CD4-positive, alpha-beta T cell (primary cell): ENCODE measurements at regions not wholly inside any gene's neighbourhood (a gene's known extent, or its start where the extent isn't known, plus 50 kb on each side); places are given as distances from the start of the nearest gene placed in this dataset.

Source experiments
- ATAC-seq: fragments of 200-7000 bp; cut with Tn5 transposase; one replicate; pipeline ENCODE4 v1.10.0; 2022; ENCODE audit warnings: mild to moderate bottlenecking; ENCODE audit not compliant: poor library complexity
- CTCF ChIA-PET: fragments of 350-600 bp; sonication (Branson Sonifier 250); formaldehyde crosslinking; loops from one replicate; lab custom pipeline; 2021; ENCODE audit warnings: antibody characterized with exemption, inconsistent platforms; lab: Charles Lee
- POLR2A ChIA-PET: fragments of 350-600 bp; sonication (Branson Sonifier 250); formaldehyde crosslinking; loops from one replicate; lab custom pipeline; 2021; ENCODE audit warnings: antibody characterized with exemption, inconsistent platforms; lab: Charles Lee
- DNase-seq, 14 experiments: peaks; one replicate each; pipeline ENCODE4 v3.0.0-alpha.2; 2013 to 2020; ENCODE audit warnings: mixed read lengths in 2 of 14
- H3K27ac ChIP-seq, 2 donors: one replicate each; pipeline versions ENCODE4 v1.5.1 to v1.7.0; 2013; ENCODE audit warnings: low read length in 2 of 2, low read depth in 1 of 2, mild to moderate bottlenecking in 1 of 2
- H3K27me3 ChIP-seq, 2 experiments: 1 replicate in 1 of 2; 2 replicates in 1 of 2; pipeline versions ENCODE4 v1.6.1 to v1.7.0; 2013; ENCODE audit warnings: low read length in 2 of 2, control low read depth in 1 of 2, mild to moderate bottlenecking in 1 of 2, moderate library complexity in 1 of 2; ENCODE audit not compliant: insufficient read depth in 2 of 2, control insufficient read depth in 1 of 2
- H3K36me3 ChIP-seq: one replicate; pipeline ENCODE4 v1.6.1; 2013; ENCODE audit warnings: low read length, control low read depth; ENCODE audit not compliant: insufficient read depth
- H3K4me1 ChIP-seq: one replicate; pipeline ENCODE4 v1.6.1; 2013; ENCODE audit warnings: low read length, control low read depth; ENCODE audit not compliant: insufficient read depth
- H3K4me3 ChIP-seq: one replicate; pipeline ENCODE4 v1.5.1; 2013; ENCODE audit warnings: mild to moderate bottlenecking, low read length, moderate library complexity
- H3K9me3 ChIP-seq, 2 experiments: 1 replicate in 1 of 2; 2 replicates in 1 of 2; pipeline versions ENCODE4 v1.6.1 to v1.7.0; 2013; ENCODE audit warnings: low read length in 2 of 2, mild to moderate bottlenecking in 2 of 2, control low read depth in 1 of 2, moderate library complexity in 1 of 2; ENCODE audit not compliant: control insufficient read depth in 1 of 2, insufficient read depth in 1 of 2
- H3K27ac Mint-ChIP-seq: one replicate; pipeline ENCODE4 v1.8.0; 2020; ENCODE audit warnings: mixed read lengths
- H3K27me3 Mint-ChIP-seq: one replicate; pipeline ENCODE4 v1.8.0; 2021; ENCODE audit warnings: mixed read lengths
- H3K36me3 Mint-ChIP-seq: one replicate; pipeline ENCODE4 v1.8.0; 2021; ENCODE audit warnings: low read depth, mixed read lengths
- H3K4me1 Mint-ChIP-seq: one replicate; pipeline ENCODE4 v1.8.0; 2021; ENCODE audit warnings: low read depth, mixed read lengths
- H3K4me3 Mint-ChIP-seq: one replicate; pipeline ENCODE4 v1.8.0; 2020; ENCODE audit warnings: mild to moderate bottlenecking, mixed read lengths
- H3K9me3 Mint-ChIP-seq: one replicate; pipeline ENCODE4 v1.8.0; 2020; ENCODE audit warnings: mixed read lengths
- CTCF ChIP-seq: fragments of 200-600 bp; IDR thresholded peaks from one replicate; pipeline ENCODE4 v1.8.0; 2022; ENCODE audit warnings: antibody characterized with exemption, mild to moderate bottlenecking
- intact Hi-C, 2 experiments: fragments of 100-400 bp; cut with DNase I in 1 of 2; cut with micrococcal nuclease in 1 of 2; formaldehyde crosslinking; loops; one replicate each; pipeline versions ENCODE4 v1.15.1 to v1.9.0; 2023 to 2025; cut with DNase I, micrococcal nuclease

- H3K4me1 Mint-ChIP-seq = peaks cover 36% of the 10 kb centered on the region
- Histone ChIP-seq H3K9me3 (peaks cover 0 to 4% of the 10 kb centered on the region in 2 experiments), H3K4me3 (no peak overlapping the region), H3K27me3 (no peaks in the 10 kb centered on the region), H3K4me1 (no peaks in the 10 kb centered on the region), H3K36me3 (no peaks in the 10 kb centered on the region), H3K27ac (no peak overlapping the region)
- POLR2A ChIA-PET = no interaction called here
- DNase-seq (no peak), ATAC-seq (no peak)
- no peaks in the 10 kb centered on the region for H3K9me3 Mint-ChIP-seq
- no peaks in the 10 kb centered on the region for H3K36me3 Mint-ChIP-seq
- no peak for TF ChIP-seq CTCF
- peak overlapping the region; percentile 58 for H3K4me3 Mint-ChIP-seq
- no peaks in the 10 kb centered on the region for H3K27me3 Mint-ChIP-seq
- CTCF ChIA-PET = no interaction called here
- intact Hi-C loops = no loop called here
- H3K27ac Mint-ChIP-seq = no peak overlapping the region
Observed at GRCh38 chr6:9089724-9090123, 654.4 kb upstream of the SLC35B3 start.

DNA sequence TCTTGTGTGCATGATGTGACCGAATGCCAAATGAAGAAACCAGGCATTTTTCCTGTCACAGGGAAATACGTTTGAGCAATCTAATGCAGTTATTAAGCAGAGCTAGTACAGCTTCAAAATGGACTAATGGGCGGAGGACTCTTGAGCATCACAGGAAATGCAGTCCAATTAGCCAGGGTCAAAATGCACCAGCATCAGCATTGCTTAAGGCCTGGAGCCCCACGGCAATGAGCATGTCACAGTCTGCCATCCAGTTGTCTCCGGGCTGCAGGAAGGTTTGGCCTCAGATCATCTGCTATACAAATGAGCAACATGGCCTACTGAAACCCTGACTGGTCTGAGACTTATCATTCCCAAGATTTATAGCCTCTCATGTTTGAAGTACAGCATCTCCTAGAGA, 652.1 kb upstream of the SLC35B3 start:
- intact Hi-C loops = no loop called here
- Histone ChIP-seq H3K36me3 (no peaks in the 10 kb centered on the region), H3K4me1 (no peaks in the 10 kb centered on the region), H3K27me3 (no peaks in the 10 kb centered on the region), H3K4me3 (no peak overlapping the region), H3K27ac (no peak overlapping the region), H3K9me3 (peaks cover 0 to 4% of the 10 kb centered on the region in 2 experiments)
- no peak overlapping the region for H3K4me3 Mint-ChIP-seq
- no peak for TF ChIP-seq CTCF
- no peaks in the 10 kb centered on the region for H3K27me3 Mint-ChIP-seq
- H3K36me3 Mint-ChIP-seq = no peaks in the 10 kb centered on the region
- POLR2A ChIA-PET = no interaction called here
- H3K4me1 Mint-ChIP-seq = peaks cover 48% of the 10 kb centered on the region
- no peak for ATAC-seq
- DNase-seq = no peak
- no peak overlapping the region for H3K27ac Mint-ChIP-seq
- CTCF ChIA-PET = no interaction called here
- H3K9me3 Mint-ChIP-seq = no peaks in the 10 kb centered on the region

DNA sequence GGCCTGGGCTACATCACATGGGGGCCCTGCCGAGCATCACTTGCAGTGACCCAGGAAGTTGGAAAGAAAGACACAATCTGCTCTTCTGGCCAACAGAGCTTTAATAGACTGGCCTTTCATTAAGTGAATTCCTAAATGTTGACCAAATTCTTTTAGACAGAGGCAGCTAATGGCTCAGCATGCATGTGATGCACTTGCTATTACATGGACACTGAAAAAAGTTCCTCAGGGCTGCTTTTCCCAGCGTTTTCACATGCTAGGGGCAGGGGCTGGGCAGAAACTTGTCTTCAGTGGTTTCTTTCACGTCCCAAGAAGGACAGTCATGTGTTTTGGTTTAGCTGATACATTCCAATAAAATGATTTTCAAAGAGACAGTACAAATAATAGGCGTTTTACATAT, 651.0 kb upstream of the SLC35B3 start:
- TF ChIP-seq CTCF = no peak
- ATAC-seq = no peak
- Mint-ChIP-seq H3K4me3 (no peak overlapping the region), H3K9me3 (no peaks in the 10 kb centered on the region), H3K4me1 (peaks cover 48% of the 10 kb centered on the region), H3K36me3 (no peaks in the 10 kb centered on the region), H3K27me3 (no peaks in the 10 kb centered on the region), H3K27ac (no peak overlapping the region)
- no peaks in the 10 kb centered on the region for H3K27me3 ChIP-seq
- CTCF ChIA-PET = no interaction called here
- H3K27ac ChIP-seq = no peak overlapping the region
- H3K9me3 ChIP-seq = peaks cover 0 to 4% of the 10 kb centered on the region in 2 experiments
- intact Hi-C loops = no loop called here
- H3K4me3 ChIP-seq = no peak overlapping the region
- H3K4me1 ChIP-seq = no peaks in the 10 kb centered on the region
- POLR2A ChIA-PET = no interaction called here
- H3K36me3 ChIP-seq = no peaks in the 10 kb centered on the region
- no peak for DNase-seq
